Tongue (tissue), 1 donor: ENCODE measurements at regions not wholly inside any gene's neighbourhood (a gene's known extent, or its start where the extent isn't known, plus 50 kb on each side); places are given as distances from the start of the nearest gene placed in this dataset.
"Not testable (repeated sequence)": the region's sequence is repeated elsewhere in the genome, so short reads cannot be mapped to it uniquely, and the experiment has no call there.

Experiments
- DNase-seq: peaks from one replicate; pipeline ENCODE4 v3.0.0-alpha.2; 2015

GRCh38 chr4:100900945-100901344, 383.1 kb upstream of the EMCN start:
- not testable (repeated sequence) for DNase-seq

GRCh38 chr4:100900134-100900533, 382.3 kb upstream of the EMCN start:
- DNase-seq = no peak

GRCh38 chr4:100898844-100899243, 381.0 kb upstream of the EMCN start:
- DNase-seq = no peak

GRCh38 chr4:100895556-100896197, 377.9 kb upstream of the EMCN start:
- DNase-seq = no peak

- no peak for DNase-seq
Observed at GRCh38 chr4:100894339-100894870, 376.6 kb upstream of the EMCN start.

- no peak for DNase-seq
Observed at GRCh38 chr4:100891808-100892207, 374.0 kb upstream of the EMCN start.

- DNase-seq = no peak
Observed at GRCh38 chr4:100889898-100890297, 372.1 kb upstream of the EMCN start.

- DNase-seq = no peak
Observed at GRCh38 chr4:100889401-100889800, 371.6 kb upstream of the EMCN start.

DNA sequence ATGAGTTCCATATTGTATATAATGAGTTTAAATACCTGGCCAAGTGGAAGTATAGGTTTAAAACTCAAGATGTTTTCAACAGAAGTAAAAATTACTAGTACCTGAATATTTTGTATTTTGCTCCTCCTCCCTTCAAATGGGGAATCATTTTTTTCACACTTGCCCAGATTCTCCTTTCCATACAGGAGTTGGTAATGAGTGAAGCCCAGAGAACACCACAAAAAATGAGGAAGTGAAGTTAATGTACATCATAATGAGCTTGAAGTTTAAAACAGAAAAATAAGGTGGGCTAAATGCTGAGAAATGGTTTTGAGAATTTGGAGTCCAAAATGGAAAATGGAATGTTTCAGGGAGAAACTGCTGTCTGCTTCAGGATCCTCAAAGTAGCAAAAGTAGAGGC, 364.8 kb upstream of the EMCN start:
- DNase-seq = no peak

GRCh38 chr4:100881283-100881682, 363.5 kb upstream of the EMCN start:
- no peak for DNase-seq

- no peak for DNase-seq
Observed at GRCh38 chr4:100880011-100880410, 362.2 kb upstream of the EMCN start.

GRCh38 chr4:100879471-100879870, 361.6 kb upstream of the EMCN start:
- no peak for DNase-seq

GRCh38 chr4:100876546-100876945, 358.7 kb upstream of the EMCN start:
- no peak for DNase-seq

- DNase-seq = no peak
Observed at GRCh38 chr4:100875296-100876068, 357.7 kb upstream of the EMCN start.

DNA sequence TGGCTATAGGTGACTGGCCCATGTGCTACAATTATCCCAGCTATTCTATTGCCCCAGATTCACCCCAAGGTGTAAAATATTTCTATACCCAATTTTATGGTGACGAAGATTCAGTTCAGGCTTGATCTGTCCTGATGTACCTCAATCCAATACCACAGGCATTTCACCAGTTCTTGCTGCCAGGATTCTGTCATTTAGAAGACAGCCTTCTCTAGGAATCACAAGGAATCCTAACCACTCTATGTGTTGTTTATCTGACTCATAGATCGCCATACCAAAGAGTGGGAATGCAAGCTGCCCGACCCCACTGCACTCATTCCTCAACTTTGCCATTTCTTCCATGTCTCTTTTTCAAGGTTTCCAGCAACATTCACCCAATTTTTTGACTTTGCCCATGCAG, 355.0 kb upstream of the EMCN start:
- DNase-seq = no peak

DNA sequence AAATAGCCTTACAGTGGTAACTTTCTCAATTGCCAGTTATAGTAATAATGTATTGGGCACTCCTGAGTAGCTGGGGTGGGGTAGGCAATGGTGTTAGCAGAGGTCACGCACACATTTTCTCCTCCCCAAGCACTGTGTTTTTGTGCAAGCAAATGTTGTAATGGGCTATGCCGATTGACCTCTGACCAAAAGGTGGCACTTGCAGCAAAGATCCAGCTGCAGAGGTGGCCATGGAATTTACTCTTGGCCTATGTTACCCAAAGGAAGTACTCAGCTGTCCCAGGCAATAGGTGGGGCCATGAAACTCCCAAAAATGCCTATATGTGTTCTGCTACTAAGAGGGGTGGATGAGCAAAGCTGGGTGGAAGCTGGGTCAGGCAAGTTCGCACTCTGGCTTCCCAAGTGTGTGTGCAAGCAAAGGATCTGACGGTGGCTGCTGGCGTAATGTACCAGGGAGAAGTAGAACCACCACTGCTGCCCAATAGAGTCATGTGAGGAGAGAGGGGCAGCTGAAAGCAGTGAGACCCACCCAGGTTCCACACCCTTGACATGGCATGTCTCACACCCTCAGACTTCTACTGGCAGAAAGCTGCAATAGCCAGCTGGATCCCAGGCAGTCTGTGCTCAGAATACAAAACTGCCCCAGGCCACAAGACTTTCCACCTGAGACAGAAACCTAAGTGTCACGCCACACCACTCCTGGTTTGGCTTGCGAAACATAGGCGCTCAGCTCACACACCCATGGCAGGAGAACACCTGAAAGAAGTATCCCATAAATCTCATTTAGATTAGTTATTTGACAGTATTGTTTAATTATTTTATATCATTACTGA, 353.3 kb upstream of the EMCN start:
- no peak for DNase-seq

DNA sequence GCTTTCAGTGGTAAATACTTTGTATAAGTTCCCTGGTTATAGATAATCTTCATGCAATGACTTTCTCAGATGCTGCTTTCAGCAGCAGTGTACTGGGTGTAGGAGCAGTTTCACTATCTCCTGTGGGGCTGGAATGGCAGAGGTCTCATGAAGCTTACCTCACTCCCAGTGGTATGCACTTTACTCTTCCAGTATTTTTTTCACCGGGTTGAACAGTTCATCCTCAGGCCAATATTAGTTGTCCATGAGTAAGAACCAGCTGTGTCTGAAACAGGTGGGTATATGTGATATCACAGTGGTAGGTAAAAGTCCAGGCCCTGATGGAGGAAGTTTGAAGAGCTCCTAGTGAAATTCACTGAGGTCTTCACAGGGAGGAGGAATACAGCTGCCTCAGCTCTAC, 351.5 kb upstream of the EMCN start:
- no peak for DNase-seq

- DNase-seq = peak; percentile 9
Observed at GRCh38 chr4:100868281-100868680, 350.5 kb upstream of the EMCN start.

- no peak for DNase-seq
Observed at GRCh38 chr4:100852326-100852725, 334.5 kb upstream of the EMCN start.

DNA sequence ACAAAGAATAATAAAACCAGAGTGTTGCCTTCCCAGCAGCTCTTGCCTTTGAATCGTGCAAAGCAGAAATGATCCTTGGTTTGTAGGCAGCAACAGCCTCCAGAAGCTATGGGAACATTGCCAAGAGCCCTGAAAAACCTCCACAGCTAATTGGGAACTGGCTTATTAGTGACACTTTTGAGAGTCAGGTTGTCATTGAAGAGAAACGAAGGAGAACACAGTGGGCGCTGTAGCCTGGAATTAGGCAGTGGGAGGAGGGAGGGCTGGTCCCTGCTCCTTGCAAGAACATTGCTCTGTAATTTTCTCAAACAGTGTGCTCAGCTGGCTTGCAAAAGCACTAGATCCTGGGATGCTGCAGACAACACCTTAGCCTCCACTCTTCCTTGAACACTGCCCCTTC, 331.5 kb upstream of the EMCN start:
- DNase-seq = peak; percentile 17

GRCh38 chr4:100848841-100849240, 331.0 kb upstream of the EMCN start:
- DNase-seq = no peak

DNA sequence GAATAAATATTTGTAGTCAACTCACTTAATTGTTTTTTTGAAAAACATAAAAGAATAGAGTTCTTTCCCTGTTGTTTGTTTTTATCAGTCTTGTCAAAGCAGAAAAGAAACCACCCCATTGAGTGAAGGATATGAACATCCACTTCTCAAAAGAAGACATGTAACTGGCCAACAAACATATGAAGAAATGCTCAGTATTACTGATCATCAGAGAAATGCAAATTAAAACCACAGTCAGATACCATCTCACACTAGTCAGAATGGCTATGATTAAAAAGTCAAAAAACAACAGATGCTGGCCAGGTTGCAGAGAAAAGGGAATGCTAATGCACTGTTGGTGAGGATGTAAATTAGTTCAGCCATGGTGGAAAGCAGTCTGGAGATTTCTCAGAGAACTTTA, 326.1 kb upstream of the EMCN start:
- DNase-seq = no peak

GRCh38 chr4:100842856-100843255, 325.0 kb upstream of the EMCN start:
- no peak for DNase-seq
